GM12891 (cell line): ENCODE measurements at regions not wholly inside any gene's neighbourhood (a gene's known extent, or its start where the extent isn't known, plus 50 kb on each side); places are given as distances from the start of the nearest gene placed in this dataset.

ENCODE experiments used
- DNase-seq: peaks from one replicate; pipeline ENCODE4 v3.0.0; 2011; ENCODE audit warnings: low spot score; ENCODE audit not compliant: insufficient read length
- FAIRE-seq: peaks from 2 replicates; lab custom pipeline; 2011; peaks lifted over from hg19 to GRCh38; lab: Jason Lieb, UNC
- PAX5 ChIP-seq: IDR thresholded peaks from 2 replicates; pipeline ENCODE4 v1.6.1; 2011; ENCODE audit warnings: low read length, moderate library complexity, mild to moderate bottlenecking; ENCODE audit not compliant: insufficient read depth, severe bottlenecking
- POLR2A ChIP-seq: IDR thresholded peaks from 2 replicates; pipeline ENCODE4 v1.6.1; 2011; ENCODE audit warnings: low read depth, low read length, control low read depth
- POLR2AphosphoS5 ChIP-seq: IDR thresholded peaks from 2 replicates; pipeline ENCODE4 v1.6.1; 2011; ENCODE audit warnings: low read depth, low read length, control low read depth
- POU2F2 ChIP-seq: IDR thresholded peaks from 2 replicates; pipeline ENCODE4 v1.6.1; 2011; ENCODE audit warnings: low read depth, mild to moderate bottlenecking, control low read depth, low read length, moderate library complexity
- SPI1 ChIP-seq: IDR thresholded peaks from 2 replicates; pipeline ENCODE4 v1.6.1; 2011; ENCODE audit warnings: low read depth, low read length, control low read depth
- TAF1 ChIP-seq: IDR thresholded peaks from 2 replicates; pipeline ENCODE4 v1.6.1; 2011; ENCODE audit warnings: low read depth, low read length, control low read depth

- no peak for DNase-seq
- no peak for FAIRE-seq
- TF ChIP-seq POLR2AphosphoS5 (no peak), PAX5 (no peak), POU2F2 (no peak), POLR2A (no peak), SPI1 (no peak), TAF1 (no peak)
Observed at GRCh38 chr18:77529492-77530176, 280.0 kb downstream of the GALR1 start.

DNA sequence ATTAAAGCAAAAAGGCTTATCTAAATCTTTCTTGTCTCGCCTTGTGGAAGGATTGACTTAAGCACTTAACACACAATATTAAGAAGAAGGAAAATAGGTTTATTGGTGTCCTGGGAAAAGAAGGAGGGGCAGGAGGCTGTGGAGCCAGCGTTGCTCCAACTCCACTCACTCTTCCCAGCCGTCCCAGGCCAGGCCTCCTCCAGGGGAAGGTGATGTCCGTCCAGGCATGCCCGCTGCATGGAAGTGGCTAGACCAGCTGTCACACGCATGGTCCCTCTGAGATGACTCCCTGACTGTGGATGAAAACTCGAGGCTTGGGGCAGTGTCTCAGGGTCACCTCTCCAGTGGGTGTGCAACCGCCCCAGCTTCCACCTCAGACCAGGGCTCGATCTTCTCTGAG is 281.1 kb downstream of the GALR1 start:
- FAIRE-seq (no peak), DNase-seq (no peak)

DNA sequence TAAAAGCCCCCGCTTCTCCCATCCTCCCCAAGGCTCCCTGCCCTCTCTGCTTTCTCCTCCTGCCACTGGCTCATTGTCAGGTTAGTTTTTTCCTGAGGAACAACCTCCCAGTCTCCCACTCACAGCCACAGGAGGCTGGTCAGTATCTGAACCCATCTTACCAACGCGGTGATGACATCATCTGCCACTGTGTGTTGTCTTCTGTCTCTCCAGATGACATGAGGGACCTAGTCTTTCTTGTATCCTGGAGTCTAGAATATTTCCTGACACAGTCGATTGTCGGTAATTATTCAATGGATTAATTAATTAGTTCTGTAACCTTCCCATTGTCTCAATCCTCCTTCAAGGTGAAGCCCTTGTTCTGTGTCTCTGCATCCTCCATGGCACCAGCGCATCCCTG is 290.2 kb downstream of the GALR1 start:
- FAIRE-seq (no peak), DNase-seq (no peak)
- TF ChIP-seq POU2F2 (no peak), SPI1 (no peak), PAX5 (no peak), TAF1 (no peak)

More for the DNA sequence above, 281.1 kb downstream of the GALR1 start:
- no peak for TF ChIP-seq TAF1
- TF ChIP-seq SPI1: no peak
- no peak for TF ChIP-seq POU2F2
- no peak for TF ChIP-seq POLR2AphosphoS5
- TF ChIP-seq PAX5: no peak
- no peak for TF ChIP-seq POLR2A

DNA sequence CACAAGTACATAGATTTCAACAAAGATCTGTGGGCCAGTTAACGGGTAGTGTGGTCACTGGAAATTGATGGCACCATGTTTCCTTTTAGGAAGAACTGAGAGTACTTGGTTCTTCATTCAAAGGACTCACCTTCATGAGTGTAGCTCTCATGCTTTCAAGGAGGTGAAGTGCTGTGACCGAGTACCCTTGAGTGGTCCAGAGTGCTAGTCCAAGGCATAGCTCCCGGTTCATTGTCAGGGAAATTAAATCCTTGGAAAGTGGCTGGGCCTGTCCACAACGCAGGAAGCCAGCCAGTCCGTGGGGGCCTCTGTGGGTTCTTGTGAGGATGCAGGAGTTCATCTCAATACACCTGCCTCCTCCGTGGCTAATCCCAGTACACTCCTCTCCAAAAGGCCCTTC is 295.1 kb downstream of the GALR1 start:
- DNase-seq (no peak), FAIRE-seq (no peak)
- TF ChIP-seq POLR2AphosphoS5: no peak
- TF ChIP-seq POU2F2: no peak
- TF ChIP-seq SPI1: no peak
- TF ChIP-seq POLR2A: no peak
- no peak for TF ChIP-seq TAF1
- no peak for TF ChIP-seq PAX5

GRCh38 chr18:77547757-77548156 is 298.1 kb downstream of the GALR1 start:
- DNase-seq (no peak), FAIRE-seq (no peak)
- no peak for TF ChIP-seq POLR2A
- TF ChIP-seq PAX5: no peak
- TF ChIP-seq POLR2AphosphoS5: no peak
- TF ChIP-seq TAF1: no peak

DNA sequence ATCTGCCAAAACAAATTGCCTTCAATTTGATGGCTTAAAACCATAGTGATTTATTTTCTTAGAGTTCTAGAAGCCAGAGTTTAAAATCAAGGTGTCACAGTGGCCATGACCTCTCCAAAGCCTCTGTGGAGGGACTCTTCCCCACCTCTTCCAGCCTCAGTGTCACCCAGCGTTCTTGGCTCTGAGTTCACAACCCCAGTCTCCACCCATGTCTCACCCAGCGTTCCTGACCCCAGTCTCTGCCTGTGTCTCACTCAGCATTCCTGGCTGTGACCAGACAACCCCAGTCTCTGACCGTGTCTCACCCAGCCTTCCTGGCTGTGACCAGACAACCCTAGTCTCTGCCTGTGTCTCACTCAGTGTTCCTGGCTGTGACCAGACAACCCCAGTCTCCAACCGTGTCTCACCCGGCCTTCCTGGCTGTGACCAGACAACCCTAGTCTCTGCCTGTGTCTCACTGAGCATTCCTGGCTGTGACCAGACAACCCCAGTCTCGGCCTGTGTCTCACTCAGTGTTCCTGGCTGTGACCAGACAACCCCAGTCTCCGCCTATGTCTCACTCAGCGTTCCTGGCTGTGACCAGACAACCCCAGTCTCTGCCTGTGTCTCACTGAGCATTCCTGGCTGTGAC is 299.3 kb downstream of the GALR1 start:
- DNase-seq (no peak), FAIRE-seq (no peak)
- TF ChIP-seq PAX5 (no peak), POLR2AphosphoS5 (no peak), POU2F2 (no peak), TAF1 (no peak), POLR2A (no peak), SPI1 (no peak)

- FAIRE-seq: no peak
- TF ChIP-seq PAX5: no peak
- no peak for TF ChIP-seq POU2F2
- TF ChIP-seq POLR2AphosphoS5: no peak
- TF ChIP-seq SPI1: no peak
- TF ChIP-seq POLR2A: no peak
- TF ChIP-seq TAF1: no peak
- no peak for DNase-seq
Observed at GRCh38 chr18:77550625-77551024, 301.0 kb downstream of the GALR1 start.

GRCh38 chr18:77551055-77551454 is 301.4 kb downstream of the GALR1 start:
- FAIRE-seq (no peak), DNase-seq (no peak)
- TF ChIP-seq POLR2A (no peak), SPI1 (no peak), TAF1 (no peak), PAX5 (no peak), POLR2AphosphoS5 (no peak), POU2F2 (no peak)

DNA sequence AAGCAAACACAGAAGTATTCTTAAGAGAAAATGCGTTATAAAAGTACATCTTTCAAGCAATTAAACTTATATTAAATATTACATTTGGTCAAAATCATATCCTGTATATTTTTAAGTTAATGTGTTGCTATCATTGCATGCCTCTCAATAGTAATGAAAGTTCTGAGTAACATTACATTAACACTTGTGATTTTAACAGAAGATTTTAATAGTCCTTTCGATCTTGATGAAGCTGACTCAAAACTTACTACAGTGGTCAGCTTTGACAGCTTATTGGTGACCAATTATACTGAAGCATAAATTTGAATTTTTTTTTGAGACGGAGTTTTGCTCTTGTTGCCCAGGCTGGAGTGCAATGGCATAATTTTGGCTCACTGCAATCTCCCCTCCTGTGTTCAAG is 303.3 kb downstream of the GALR1 start:
- FAIRE-seq (no peak), DNase-seq (no peak)
- TF ChIP-seq POLR2A (no peak), TAF1 (no peak), POLR2AphosphoS5 (no peak), PAX5 (no peak), SPI1 (no peak), POU2F2 (no peak)

GRCh38 chr18:77554061-77554460 is 304.4 kb downstream of the GALR1 start:
- FAIRE-seq (no peak), DNase-seq (no peak)
- no peak for TF ChIP-seq TAF1
- no peak for TF ChIP-seq POU2F2
- no peak for TF ChIP-seq SPI1
- no peak for TF ChIP-seq POLR2A
- no peak for TF ChIP-seq PAX5
